GM13976 (cell line): ENCODE measurements at regions not wholly inside any gene's neighbourhood (a gene's known extent, or its start where the extent isn't known, plus 50 kb on each side); places are given as distances from the start of the nearest gene placed in this dataset.

ENCODE experiments used
- DNase-seq: peaks from one replicate; pipeline ENCODE4 v3.0.0; 2012; ENCODE audit warnings: low spot score
- in situ Hi-C: fragments of 300-500 bp; cut with MboI; formaldehyde crosslinking; loops from one replicate; pipeline ENCODE4 v1.12.0; 2022; ENCODE audit warnings: low sequenced_read_pairs, mixed read lengths, inconsistent platforms; ENCODE audit not compliant: unreplicated experiment
- TF ChIP-seq, protein P1 (sequence below): IDR thresholded peaks from 2 replicates; pipeline ENCODE4 v1.5.1; 2012; ENCODE audit warnings: borderline replicate concordance, mild to moderate bottlenecking; ENCODE audit not compliant: insufficient read depth; ENCODE audit errors: extremely low read depth, missing control alignments, control extremely low read depth

DNA sequence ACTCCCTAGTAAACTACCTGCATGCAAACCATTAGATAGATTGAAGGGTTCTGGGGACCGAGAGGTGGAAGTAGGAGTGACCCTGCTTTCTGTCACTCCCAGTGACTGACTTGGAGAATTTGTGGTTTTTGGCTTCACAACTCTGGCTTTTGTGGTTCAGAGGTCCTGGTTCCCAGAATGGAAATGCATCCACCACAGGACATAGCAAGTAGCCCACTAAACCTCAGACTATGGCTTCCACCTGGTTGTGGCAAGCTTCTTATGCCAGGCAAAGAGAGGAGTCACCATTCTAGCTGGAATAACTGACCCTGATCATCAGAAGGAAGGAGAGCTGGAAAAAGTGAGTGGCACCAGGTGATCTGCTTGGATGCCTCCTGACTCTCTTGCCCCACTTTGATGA, 162.4 kb upstream of the TMEM260 start:
- DNase-seq = no peak
- in situ Hi-C loops = no loop called here
- TF ChIP-seq, protein P1, sequence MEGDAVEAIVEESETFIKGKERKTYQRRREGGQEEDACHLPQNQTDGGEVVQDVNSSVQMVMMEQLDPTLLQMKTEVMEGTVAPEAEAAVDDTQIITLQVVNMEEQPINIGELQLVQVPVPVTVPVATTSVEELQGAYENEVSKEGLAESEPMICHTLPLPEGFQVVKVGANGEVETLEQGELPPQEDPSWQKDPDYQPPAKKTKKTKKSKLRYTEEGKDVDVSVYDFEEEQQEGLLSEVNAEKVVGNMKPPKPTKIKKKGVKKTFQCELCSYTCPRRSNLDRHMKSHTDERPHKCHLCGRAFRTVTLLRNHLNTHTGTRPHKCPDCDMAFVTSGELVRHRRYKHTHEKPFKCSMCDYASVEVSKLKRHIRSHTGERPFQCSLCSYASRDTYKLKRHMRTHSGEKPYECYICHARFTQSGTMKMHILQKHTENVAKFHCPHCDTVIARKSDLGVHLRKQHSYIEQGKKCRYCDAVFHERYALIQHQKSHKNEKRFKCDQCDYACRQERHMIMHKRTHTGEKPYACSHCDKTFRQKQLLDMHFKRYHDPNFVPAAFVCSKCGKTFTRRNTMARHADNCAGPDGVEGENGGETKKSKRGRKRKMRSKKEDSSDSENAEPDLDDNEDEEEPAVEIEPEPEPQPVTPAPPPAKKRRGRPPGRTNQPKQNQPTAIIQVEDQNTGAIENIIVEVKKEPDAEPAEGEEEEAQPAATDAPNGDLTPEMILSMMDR = no peak

DNA sequence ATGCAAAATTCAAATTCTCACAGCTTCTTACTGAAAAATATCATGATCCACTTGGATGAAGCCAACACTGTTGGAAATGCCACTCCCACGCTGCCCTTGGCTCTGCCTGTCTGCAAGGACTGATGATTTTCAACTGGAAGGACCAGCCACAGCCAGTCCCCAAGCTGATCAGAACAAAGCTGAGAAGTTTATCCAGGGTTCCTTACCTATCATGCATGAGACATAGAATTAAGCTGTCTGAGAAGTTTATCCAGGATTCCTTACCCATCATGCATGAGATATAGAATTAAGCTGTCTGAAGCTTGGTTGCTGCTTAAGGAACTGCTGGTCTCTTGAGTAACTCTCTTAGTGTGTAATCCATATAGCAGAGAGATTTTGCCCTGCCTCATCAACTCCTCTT, 159.8 kb upstream of the TMEM260 start:
- in situ Hi-C loops = no loop called here
- DNase-seq = no peak
- TF ChIP-seq, protein P1 = no peak

DNA sequence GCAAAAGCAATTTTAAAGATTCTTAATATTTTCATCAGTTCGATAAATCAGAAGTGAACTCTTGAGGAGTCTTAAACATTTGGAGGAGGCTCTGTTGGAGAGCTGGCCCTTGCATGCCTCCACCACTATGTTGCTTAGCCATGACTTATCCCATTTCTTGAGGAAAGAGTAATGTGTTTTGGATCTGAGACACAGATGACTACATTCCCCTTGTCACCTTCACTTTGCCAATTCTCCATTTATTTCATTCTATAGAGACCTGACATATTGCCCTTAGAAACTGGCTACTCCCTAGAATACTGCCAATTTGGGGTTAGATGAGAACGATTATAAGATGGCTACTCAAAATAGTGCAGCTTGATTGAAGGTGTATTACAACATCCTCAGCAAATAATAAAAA, 157.4 kb upstream of the TMEM260 start:
- DNase-seq = no peak
- TF ChIP-seq, protein P1 = no peak
- in situ Hi-C loops = no loop called here

- in situ Hi-C loops = no loop called here
- DNase-seq = peak; percentile 37
- TF ChIP-seq, protein P1 = peak; percentile 17
Observed at GRCh38 chr14:56422703-56423213, 156.8 kb upstream of the TMEM260 start.

DNA sequence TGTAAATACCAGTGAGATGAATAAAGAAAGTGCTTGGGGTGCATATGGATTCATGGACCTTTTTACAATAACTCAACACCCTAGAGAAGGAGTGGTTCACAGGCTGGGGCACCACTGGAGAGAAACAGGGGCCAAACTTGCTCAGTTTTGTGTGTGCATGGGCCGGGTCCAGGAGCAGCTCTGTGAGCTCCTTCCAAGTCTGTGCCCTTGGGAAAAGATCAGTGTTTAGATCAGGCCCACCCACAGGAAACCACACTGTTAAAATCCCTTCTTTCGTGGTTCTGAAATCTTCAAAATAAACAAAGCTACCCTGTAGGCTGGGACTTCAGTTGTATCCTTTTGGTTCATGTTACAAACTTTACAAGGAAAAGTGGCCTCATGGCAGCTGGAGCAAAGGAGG, 156.1 kb upstream of the TMEM260 start:
- DNase-seq = no peak
- in situ Hi-C loops = no loop called here
- TF ChIP-seq, protein P1 = no peak

GRCh38 chr14:56431013-56431412, 148.6 kb upstream of the TMEM260 start:
- TF ChIP-seq, protein P1 = no peak
- in situ Hi-C loops = no loop called here
- no peak for DNase-seq
